DOHH2 (cell line): ENCODE measurements at regions not wholly inside any gene's neighbourhood (a gene's known extent, or its start where the extent isn't known, plus 50 kb on each side); places are given as distances from the start of the nearest gene placed in this dataset.

Experiments
- H3F3A ChIP-seq: fragments of 200-600 bp; sonication (generic), shearing (Covaris generic); 2 replicates; pipeline ENCODE4 v1.6.0; 2016; ENCODE audit warnings: antibody characterized with exemption, mild to moderate bottlenecking; ENCODE audit not compliant: control insufficient read depth, insufficient read depth
- H3K27ac ChIP-seq: fragments of 200-600 bp; sonication (generic); 2 replicates; pipeline ENCODE4 v1.5.1; 2014; ENCODE audit warnings: low read depth, mild to moderate bottlenecking, low read length, moderate library complexity
- H3K27me3 ChIP-seq: fragments of 200-600 bp; sonication (generic); 2 replicates; pipeline ENCODE4 v1.6.1; 2014; ENCODE audit warnings: mild to moderate bottlenecking, low read length, mixed read lengths; ENCODE audit not compliant: control insufficient read depth
- H3K36me3 ChIP-seq: fragments of 200-600 bp; sonication (generic); 2 replicates; pipeline ENCODE4 v1.6.1; 2014; ENCODE audit warnings: mild to moderate bottlenecking, low read length, moderate library complexity, mixed read lengths; ENCODE audit not compliant: control insufficient read depth
- H3K4me1 ChIP-seq: fragments of 200-600 bp; sonication (generic); 2 replicates; pipeline ENCODE4 v1.6.1; 2014; ENCODE audit warnings: mild to moderate bottlenecking, low read length, mixed read lengths; ENCODE audit not compliant: control insufficient read depth
- H3K4me2 ChIP-seq: fragments of 200-600 bp; sonication (generic); 2 replicates; pipeline ENCODE4 v1.6.0; 2014; ENCODE audit warnings: mild to moderate bottlenecking, low read length, moderate library complexity
- H3K4me3 ChIP-seq: fragments of 200-600 bp; sonication (generic); 2 replicates; pipeline ENCODE4 v1.5.1; 2014; ENCODE audit warnings: mild to moderate bottlenecking, low read length, mixed read lengths
- H3K79me2 ChIP-seq: fragments of 200-600 bp; sonication (generic); 2 replicates; pipeline ENCODE4 v1.6.1; 2014; ENCODE audit warnings: mild to moderate bottlenecking, low read length, mixed read lengths; ENCODE audit not compliant: control insufficient read depth
- H3K9me2 ChIP-seq: fragments of 200-600 bp; sonication (generic); replicated peaks from 2 replicates; pipeline ENCODE4 v1.6.1; 2014; ENCODE audit warnings: mild to moderate bottlenecking, low read length, mixed read lengths; ENCODE audit not compliant: control insufficient read depth
- H3K9me3 ChIP-seq: fragments of 200-600 bp; sonication (generic); 2 replicates; pipeline ENCODE4 v1.6.1; 2014; ENCODE audit warnings: antibody characterized with exemption, low read length, mixed read lengths; ENCODE audit not compliant: control insufficient read depth, insufficient read depth
- H4K20me1 ChIP-seq: fragments of 200-600 bp; sonication (generic); 2 replicates; pipeline ENCODE4 v1.6.0; 2014; ENCODE audit warnings: low read depth, mild to moderate bottlenecking, antibody characterized with exemption, low read length, moderate library complexity; ENCODE audit not compliant: control insufficient read depth, insufficient read depth
- EZH2phosphoT487 ChIP-seq: fragments of 200-600 bp; sonication (generic); IDR thresholded peaks from 2 replicates; pipeline ENCODE4 v1.6.1; 2017; ENCODE audit warnings: borderline replicate concordance, mild to moderate bottlenecking, antibody characterized with exemption, low read length, moderate library complexity, mixed read lengths
- TF ChIP-seq, protein P1 (sequence below): fragments of 200-600 bp; sonication (generic); IDR thresholded peaks from one replicate; pipeline ENCODE4 v1.5.1; 2014; ENCODE audit warnings: antibody characterized with exemption, mild to moderate bottlenecking, low read depth, low read length; ENCODE audit not compliant: poor library complexity, severe bottlenecking

DNA sequence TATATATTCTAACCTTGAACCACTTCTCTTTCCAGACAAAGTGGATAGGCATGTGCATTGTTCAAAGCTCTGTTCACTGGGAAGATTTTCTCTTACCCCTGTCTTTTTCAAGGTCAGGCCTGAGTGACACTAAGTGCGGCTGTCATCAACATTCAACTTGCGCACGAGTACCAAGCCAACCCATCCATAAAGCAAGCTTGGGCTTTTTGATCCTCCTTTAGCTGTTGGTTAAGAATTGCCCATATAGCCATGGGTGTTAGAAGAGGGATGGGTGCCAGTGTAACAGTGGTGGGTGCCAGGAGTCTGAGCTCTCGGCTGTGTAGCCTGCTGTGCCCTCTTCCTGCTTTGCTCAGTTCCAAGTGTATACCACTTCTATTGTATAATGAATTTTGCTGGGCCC lies 136.1 kb downstream of the GLUL start:
- no peaks in the 10 kb centered on the region for H3K4me1 ChIP-seq
- TF ChIP-seq, protein P1, sequence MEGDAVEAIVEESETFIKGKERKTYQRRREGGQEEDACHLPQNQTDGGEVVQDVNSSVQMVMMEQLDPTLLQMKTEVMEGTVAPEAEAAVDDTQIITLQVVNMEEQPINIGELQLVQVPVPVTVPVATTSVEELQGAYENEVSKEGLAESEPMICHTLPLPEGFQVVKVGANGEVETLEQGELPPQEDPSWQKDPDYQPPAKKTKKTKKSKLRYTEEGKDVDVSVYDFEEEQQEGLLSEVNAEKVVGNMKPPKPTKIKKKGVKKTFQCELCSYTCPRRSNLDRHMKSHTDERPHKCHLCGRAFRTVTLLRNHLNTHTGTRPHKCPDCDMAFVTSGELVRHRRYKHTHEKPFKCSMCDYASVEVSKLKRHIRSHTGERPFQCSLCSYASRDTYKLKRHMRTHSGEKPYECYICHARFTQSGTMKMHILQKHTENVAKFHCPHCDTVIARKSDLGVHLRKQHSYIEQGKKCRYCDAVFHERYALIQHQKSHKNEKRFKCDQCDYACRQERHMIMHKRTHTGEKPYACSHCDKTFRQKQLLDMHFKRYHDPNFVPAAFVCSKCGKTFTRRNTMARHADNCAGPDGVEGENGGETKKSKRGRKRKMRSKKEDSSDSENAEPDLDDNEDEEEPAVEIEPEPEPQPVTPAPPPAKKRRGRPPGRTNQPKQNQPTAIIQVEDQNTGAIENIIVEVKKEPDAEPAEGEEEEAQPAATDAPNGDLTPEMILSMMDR: no peak
- TF ChIP-seq EZH2phosphoT487: no peak
- H3K9me3 ChIP-seq: no peaks in the 10 kb centered on the region
- no peak overlapping the region for H3K27ac ChIP-seq
- H3K27me3 ChIP-seq: no peaks in the 10 kb centered on the region
- no peaks in the 10 kb centered on the region for H4K20me1 ChIP-seq
- H3K79me2 ChIP-seq: no peaks in the 10 kb centered on the region
- no peaks in the 10 kb centered on the region for H3F3A ChIP-seq
- H3K4me2 ChIP-seq: no peak overlapping the region
- no peaks in the 10 kb centered on the region for H3K9me2 ChIP-seq
- H3K4me3 ChIP-seq: no peak overlapping the region
- no peaks in the 10 kb centered on the region for H3K36me3 ChIP-seq

DNA sequence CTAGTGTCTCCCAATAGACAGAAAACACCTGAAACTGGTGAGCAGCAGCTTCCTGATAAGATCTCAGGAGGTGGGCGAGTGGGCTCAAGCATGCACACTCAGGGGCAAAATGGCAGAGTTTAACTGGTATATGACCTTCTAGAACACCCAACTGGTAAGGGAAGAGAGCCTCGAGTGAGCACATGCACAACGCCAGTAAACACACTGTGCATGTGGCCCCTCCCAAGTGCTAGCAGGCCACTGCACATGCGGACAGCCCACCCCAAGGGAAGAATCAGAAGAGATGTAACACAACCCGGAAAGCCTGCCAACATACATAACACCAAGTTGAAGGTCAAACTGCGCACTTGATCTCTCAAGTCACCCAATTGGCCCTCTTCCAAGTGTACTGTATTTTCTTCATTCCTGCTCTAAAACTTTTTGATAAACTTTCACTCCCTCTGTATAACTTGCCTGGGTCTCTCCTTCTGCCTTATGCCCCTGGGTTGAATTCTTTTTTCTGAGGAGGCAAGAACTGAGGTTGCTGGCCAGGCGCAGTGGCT lies 138.2 kb downstream of the GLUL start:
- H3K36me3 ChIP-seq: no peaks in the 10 kb centered on the region
- H3K9me3 ChIP-seq: no peaks in the 10 kb centered on the region
- no peak overlapping the region for H3K4me2 ChIP-seq
- TF ChIP-seq EZH2phosphoT487: no peak
- TF ChIP-seq, protein P1: no peak
- no peaks in the 10 kb centered on the region for H3K4me1 ChIP-seq
- no peaks in the 10 kb centered on the region for H4K20me1 ChIP-seq
- no peak overlapping the region for H3K4me3 ChIP-seq
- no peak overlapping the region for H3K27ac ChIP-seq
- H3K27me3 ChIP-seq: peaks cover 4% of the 10 kb centered on the region; the same call in 1 of the 2 replicates
- H3F3A ChIP-seq: no peaks in the 10 kb centered on the region
- no peaks in the 10 kb centered on the region for H3K9me2 ChIP-seq
- H3K79me2 ChIP-seq: no peaks in the 10 kb centered on the region

DNA sequence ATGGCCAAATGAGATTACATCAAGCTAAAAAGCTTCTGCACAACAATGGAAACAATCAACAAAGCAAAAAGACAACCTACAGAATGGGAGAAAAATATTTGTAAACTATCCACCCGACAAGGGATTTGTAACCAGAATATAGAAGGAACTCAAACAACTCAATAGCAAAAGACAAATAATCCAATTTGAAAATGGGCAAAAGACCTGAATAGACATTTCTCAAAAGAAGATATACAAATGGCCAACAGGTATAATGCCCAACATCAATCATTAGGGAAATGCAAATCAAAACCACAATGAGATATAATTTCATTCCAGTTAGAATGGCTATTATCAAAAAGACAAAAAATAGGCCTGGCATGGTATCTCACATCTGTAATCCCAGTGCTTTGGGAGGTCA lies 140.0 kb downstream of the GLUL start:
- H3K4me3 ChIP-seq: no peak overlapping the region
- no peaks in the 10 kb centered on the region for H3K9me2 ChIP-seq
- no peak overlapping the region for H3K27ac ChIP-seq
- no peaks in the 10 kb centered on the region for H3F3A ChIP-seq
- peaks cover 6% of the 10 kb centered on the region; the same call in 1 of the 2 replicates for H3K27me3 ChIP-seq
- H3K79me2 ChIP-seq: no peaks in the 10 kb centered on the region
- no peaks in the 10 kb centered on the region for H4K20me1 ChIP-seq
- no peaks in the 10 kb centered on the region for H3K36me3 ChIP-seq
- no peak overlapping the region for H3K4me2 ChIP-seq
- no peaks in the 10 kb centered on the region for H3K4me1 ChIP-seq
- H3K9me3 ChIP-seq: no peaks in the 10 kb centered on the region
- no peak for TF ChIP-seq EZH2phosphoT487
- TF ChIP-seq, protein P1: no peak
